Fibroblast of gingiva (primary cell): ENCODE measurements at regions not wholly inside any gene's neighbourhood (a gene's known extent, or its start where the extent isn't known, plus 50 kb on each side); places are given as distances from the start of the nearest gene placed in this dataset.
A peak's percentile ranks its signal among the peaks of the same experiment; 100 is the strongest.

ENCODE experiments used
- DNase-seq: peaks from one replicate; pipeline ENCODE4 v3.0.0-alpha.2; 2011; ENCODE audit warnings: low read depth

- DNase-seq: no peak
These were observed 89.0 kb upstream of the CDH4 start for GRCh38 chr20:61163031-61163430.

- DNase-seq: peak; percentile 18
These were observed 85.7 kb upstream of the CDH4 start for GRCh38 chr20:61166324-61166723.

GRCh38 chr20:61168605-61169004 lies 83.5 kb upstream of the CDH4 start:
- DNase-seq: no peak

- DNase-seq: no peak
These were observed 82.2 kb upstream of the CDH4 start for GRCh38 chr20:61169874-61170273.

GRCh38 chr20:61170496-61171320 lies 81.4 kb upstream of the CDH4 start:
- DNase-seq: no peak

GRCh38 chr20:61173267-61173666 lies 78.8 kb upstream of the CDH4 start:
- DNase-seq: no peak

GRCh38 chr20:61173961-61174725 lies 77.9 kb upstream of the CDH4 start:
- no peak for DNase-seq

GRCh38 chr20:61176874-61177273 lies 75.2 kb upstream of the CDH4 start:
- DNase-seq: no peak

- DNase-seq: no peak
These were observed 73.5 kb upstream of the CDH4 start for GRCh38 chr20:61178551-61179071.

GRCh38 chr20:61184194-61184593 lies 67.9 kb upstream of the CDH4 start:
- DNase-seq: no peak

GRCh38 chr20:61185181-61185580 lies 66.9 kb upstream of the CDH4 start:
- no peak for DNase-seq

- DNase-seq: peak; percentile 87
These were observed 66.0 kb upstream of the CDH4 start for GRCh38 chr20:61185841-61186601.

- no peak for DNase-seq
These were observed 65.1 kb upstream of the CDH4 start for GRCh38 chr20:61186771-61187472.

- no peak for DNase-seq
These were observed 62.5 kb upstream of the CDH4 start for GRCh38 chr20:61189534-61189933.

- DNase-seq: no peak
These were observed 61.0 kb upstream of the CDH4 start for GRCh38 chr20:61191096-61191495.

GRCh38 chr20:61192337-61192950 lies 59.6 kb upstream of the CDH4 start:
- no peak for DNase-seq

- DNase-seq: no peak
These were observed 58.9 kb upstream of the CDH4 start for GRCh38 chr20:61193164-61193563.
